SH-SY5Y (cell line): ENCODE measurements at regions not wholly inside any gene's neighbourhood (a gene's known extent, or its start where the extent isn't known, plus 50 kb on each side); places are given as distances from the start of the nearest gene placed in this dataset.

Experiments used
- GATA2 ChIP-seq: IDR thresholded peaks from 2 replicates; pipeline ENCODE4 v1.6.1; 2011; ENCODE audit warnings: mild to moderate bottlenecking, low read depth, low read length
- GATA3 ChIP-seq: IDR thresholded peaks from 2 replicates; pipeline ENCODE4 v1.6.1; 2011; ENCODE audit warnings: low read depth, mild to moderate bottlenecking, low read length, moderate library complexity

- no peak for TF ChIP-seq GATA2
- no peak for TF ChIP-seq GATA3
These were observed 570.8 kb upstream of the MGMT start for GRCh38 chr10:128896116-128896795.
